ENCODE measurements at regions not wholly inside any gene's neighbourhood (a gene's known extent, or its start where the extent isn't known, plus 50 kb on each side); places are given as distances from the start of the nearest gene placed in this dataset.

GRCh38 chr18:22324191-22325131 lies 93.3 kb downstream of the CTAGE1 start:
- TF ChIP-seq CTCF (IDR thresholded peaks at IDR 0.05) (peak in 2 of 6 experiments; percentile 27 to 47), EP300 (IDR thresholded peaks at IDR 0.05) (no peak), POLR2AphosphoS5 (IDR thresholded peaks at IDR 0.05) (no peak), POLR2A (IDR thresholded peaks at IDR 0.05) (peak in 1 of 4 donors; percentile 6)
